Vagina (tissue), 2 donors: ENCODE measurements at regions not wholly inside any gene's neighbourhood (a gene's known extent, or its start where the extent isn't known, plus 50 kb on each side); places are given as distances from the start of the nearest gene placed in this dataset.

Experiments
- CTCF ChIP-seq, 3 experiments: fragments of 450-650 bp in 2 of 3; fragments of 200-600 bp in 1 of 3; sonication (generic) in 1 of 3; IDR thresholded peaks; one replicate each; pipeline ENCODE4 v1.5.1; 2017 to 2019; ENCODE audit warnings: antibody characterized with exemption in 3 of 3, mild to moderate bottlenecking in 2 of 3, moderate library complexity in 2 of 3
- POLR2A ChIP-seq, 2 donors: fragments of 450-650 bp; IDR thresholded peaks; one replicate each; pipeline ENCODE4 v1.6.1; 2017; ENCODE audit warnings: antibody characterized with exemption in 2 of 2, mild to moderate bottlenecking in 2 of 2, moderate library complexity in 2 of 2
- POLR2AphosphoS5 ChIP-seq, 2 donors: sonication (generic); formaldehyde crosslinking; IDR thresholded peaks; one replicate each; pipeline ENCODE4 v1.9.0; 2017; ENCODE audit warnings: antibody characterized with exemption in 2 of 2, mild to moderate bottlenecking in 2 of 2, low read depth in 1 of 2; ENCODE audit not compliant: insufficient read depth in 1 of 2

GRCh38 chr6:113203715-113204110 is 653.4 kb upstream of the MARCKS start:
- no peak for TF ChIP-seq CTCF (IDR thresholded peaks at IDR 0.05)
- no peak for TF ChIP-seq POLR2AphosphoS5 (IDR thresholded peaks at IDR 0.05; ENCODE audit: insufficient read depth in 1 of 2, low read depth in 1 of 2)
- no peak for TF ChIP-seq POLR2A (IDR thresholded peaks at IDR 0.05)
